ENCODE measurements at regions not wholly inside any gene's neighbourhood (a gene's known extent, or its start where the extent isn't known, plus 50 kb on each side); places are given as distances from the start of the nearest gene placed in this dataset.

- DNase-seq, result no peak
Measured at GRCh38 chr13:31614073-31614472, 125.3 kb upstream of the RXFP2 start.

GRCh38 chr13:31614704-31615103 is 124.6 kb upstream of the RXFP2 start:
- no peak for DNase-seq

- no peak for DNase-seq
Measured at GRCh38 chr13:31625115-31625514, 114.2 kb upstream of the RXFP2 start.

GRCh38 chr13:31627097-31627845 is 112.1 kb upstream of the RXFP2 start:
- no peak for DNase-seq

- DNase-seq, result peak; percentile 27 to 28
Measured at GRCh38 chr13:31629085-31629780, 110.1 kb upstream of the RXFP2 start.

- no peak for DNase-seq
Measured at GRCh38 chr13:31631071-31631470, 108.3 kb upstream of the RXFP2 start.

GRCh38 chr13:31631746-31632145 is 107.6 kb upstream of the RXFP2 start:
- no peak for DNase-seq

GRCh38 chr13:31638577-31638976 is 100.7 kb upstream of the RXFP2 start:
- DNase-seq, result peak; percentile 39 to 47

GRCh38 chr13:31639443-31640163 is 99.7 kb upstream of the RXFP2 start:
- no peak for DNase-seq

- DNase-seq, result no peak
Measured at GRCh38 chr13:31649766-31650165, 89.6 kb upstream of the RXFP2 start.

GRCh38 chr13:31653730-31654129 is 85.6 kb upstream of the RXFP2 start:
- DNase-seq, result no peak

- no peak for DNase-seq
Measured at GRCh38 chr13:31663880-31664585, 75.3 kb upstream of the RXFP2 start.

- no peak for DNase-seq
Measured at GRCh38 chr13:31670831-31671617, 68.3 kb upstream of the RXFP2 start.

- peak; percentile 85 to 87 for DNase-seq
Measured at GRCh38 chr13:31674051-31674450, 65.3 kb upstream of the RXFP2 start.

- DNase-seq, result no peak
Measured at GRCh38 chr13:31675440-31675953, 63.8 kb upstream of the RXFP2 start.

GRCh38 chr13:31681133-31681532 is 58.2 kb upstream of the RXFP2 start:
- no peak for DNase-seq

- DNase-seq, result no peak
Measured at GRCh38 chr13:31684466-31684865, 54.9 kb upstream of the RXFP2 start.

GRCh38 chr13:31686670-31687425 is 52.5 kb upstream of the RXFP2 start:
- no peak for DNase-seq
